Mesenchymal stem cell (in vitro differentiated cells and primary cell): ENCODE measurements at regions not wholly inside any gene's neighbourhood (a gene's known extent, or its start where the extent isn't known, plus 50 kb on each side); places are given as distances from the start of the nearest gene placed in this dataset.

Experiments
- DNase-seq: peaks from one replicate; pipeline ENCODE4 v3.0.0-alpha.2; 2013
- H2AFZ ChIP-seq: one replicate; pipeline ENCODE4 v1.6.1; 2013; ENCODE audit warnings: low read depth, mild to moderate bottlenecking, control low read depth, inconsistent platforms, low read length, moderate library complexity
- H2AK5ac ChIP-seq: 2 replicates; pipeline ENCODE4 v1.6.1; 2013; ENCODE audit warnings: low read length, moderate library complexity, mild to moderate bottlenecking, inconsistent platforms; ENCODE audit not compliant: severe bottlenecking
- H2BK120ac ChIP-seq: one replicate; pipeline ENCODE4 v1.6.1; 2013; ENCODE audit warnings: low read depth, mild to moderate bottlenecking, inconsistent platforms, low read length, moderate library complexity
- H2BK12ac ChIP-seq, 2 experiments: one replicate each; pipeline ENCODE4 v1.6.1; 2013; ENCODE audit warnings: inconsistent platforms in 2 of 2, low read length in 2 of 2, mild to moderate bottlenecking in 2 of 2, moderate library complexity in 2 of 2, control low read depth in 1 of 2
- H2BK15ac ChIP-seq: one replicate; pipeline ENCODE4 v1.6.1; 2013; ENCODE audit warnings: mild to moderate bottlenecking, low read depth, inconsistent platforms; ENCODE audit not compliant: poor library complexity, severe bottlenecking
- H2BK5ac ChIP-seq: 2 replicates; pipeline ENCODE4 v1.6.1; 2013; ENCODE audit warnings: low read depth, mild to moderate bottlenecking, low read length, control low read depth, inconsistent platforms; ENCODE audit not compliant: poor library complexity, severe bottlenecking
- H3K14ac ChIP-seq, 2 experiments: one replicate each; pipeline ENCODE4 v1.6.1; 2013; ENCODE audit warnings: inconsistent platforms in 2 of 2, low read length in 2 of 2, control low read depth in 1 of 2, mild to moderate bottlenecking in 1 of 2, moderate library complexity in 1 of 2
- H3K18ac ChIP-seq, 2 experiments: one replicate each; pipeline ENCODE4 v1.6.1; 2013; ENCODE audit warnings: inconsistent platforms in 2 of 2, low read length in 2 of 2, control low read depth in 1 of 2, low read depth in 1 of 2, mild to moderate bottlenecking in 1 of 2
- H3K23ac ChIP-seq, 2 experiments: one replicate each; pipeline ENCODE4 v1.6.1; 2013; ENCODE audit warnings: inconsistent platforms in 2 of 2, low read length in 2 of 2, mild to moderate bottlenecking in 2 of 2, moderate library complexity in 2 of 2, control low read depth in 1 of 2
- H3K27ac ChIP-seq: 2 replicates; pipeline ENCODE4 v1.5.1; 2013; ENCODE audit warnings: mild to moderate bottlenecking, moderate library complexity, low read length, control low read depth, inconsistent platforms; ENCODE audit not compliant: poor library complexity, severe bottlenecking
- H3K27me3 ChIP-seq, 2 experiments: 2 replicates each; pipeline versions ENCODE4 v1.6.1 to v1.7.0; 2013; ENCODE audit warnings: low read length in 2 of 2, mild to moderate bottlenecking in 2 of 2, moderate library complexity in 2 of 2, control low read depth in 1 of 2, inconsistent platforms in 1 of 2; ENCODE audit not compliant: control insufficient read depth in 1 of 2, insufficient read depth in 1 of 2
- H3K36me3 ChIP-seq, 2 experiments: 2 replicates each; pipeline versions ENCODE4 v1.6.1 to v1.7.0; 2013; ENCODE audit warnings: low read length in 2 of 2, control low read depth in 1 of 2, inconsistent platforms in 1 of 2, low read depth in 1 of 2, mild to moderate bottlenecking in 1 of 2; ENCODE audit not compliant: insufficient read depth in 2 of 2, control insufficient read depth in 1 of 2
- H3K4ac ChIP-seq, 2 experiments: one replicate each; pipeline ENCODE4 v1.6.1; 2013; ENCODE audit warnings: inconsistent platforms in 2 of 2, low read length in 2 of 2, mild to moderate bottlenecking in 2 of 2, moderate library complexity in 2 of 2, control low read depth in 1 of 2, low read depth in 1 of 2
- H3K4me1 ChIP-seq: 2 replicates; pipeline ENCODE4 v1.6.1; 2013; ENCODE audit warnings: low read depth, low read length, control low read depth; ENCODE audit not compliant: control insufficient read depth, insufficient read depth
- H3K4me2 ChIP-seq: 2 replicates; pipeline ENCODE4 v1.6.1; 2013; ENCODE audit warnings: low read length, mild to moderate bottlenecking, inconsistent platforms; ENCODE audit not compliant: poor library complexity, severe bottlenecking
- H3K4me3 ChIP-seq, 2 experiments: 2 replicates each; pipeline versions ENCODE4 v1.5.1 to v1.7.0; 2013; ENCODE audit warnings: low read length in 2 of 2, mild to moderate bottlenecking in 2 of 2, control low read depth in 1 of 2, low read depth in 1 of 2; ENCODE audit not compliant: insufficient read depth in 1 of 2
- H3K79me1 ChIP-seq: replicated peaks from 2 replicates; pipeline ENCODE4 v1.6.1; 2013; ENCODE audit warnings: mild to moderate bottlenecking, control low read depth, low read length, inconsistent platforms; ENCODE audit not compliant: poor library complexity, severe bottlenecking
- H3K9ac ChIP-seq: 2 replicates; pipeline ENCODE4 v1.7.0; 2013; ENCODE audit warnings: mild to moderate bottlenecking, low read length, moderate library complexity
- H3K9me3 ChIP-seq: 2 replicates; pipeline ENCODE4 v1.7.0; 2013; ENCODE audit warnings: mild to moderate bottlenecking, low read length; ENCODE audit not compliant: control insufficient read depth
- H4K8ac ChIP-seq: one replicate; pipeline ENCODE4 v1.6.1; 2013; ENCODE audit warnings: inconsistent platforms, mild to moderate bottlenecking, low read length, moderate library complexity
- H4K91ac ChIP-seq: one replicate; pipeline ENCODE4 v1.6.1; 2013; ENCODE audit warnings: mild to moderate bottlenecking, low read length, inconsistent platforms
- WGBS: methylation state at CpG from one replicate; pipeline ENCODE4 v1.1.7; 2013; ENCODE audit warnings: mixed read lengths; 5-methylcytosine and 5-hydroxymethylcytosine counted together

- H3K9me3 ChIP-seq = no peaks in the 10 kb centered on the region
- no peaks in the 10 kb centered on the region for H3K27me3 ChIP-seq
- H2BK12ac ChIP-seq = peak overlapping the region in 1 of 2 experiments; percentile 76
- no peak overlapping the region for H3K9ac ChIP-seq
- no peak overlapping the region for H4K8ac ChIP-seq
- no peak overlapping the region for H3K18ac ChIP-seq
- no peak overlapping the region for H3K4me2 ChIP-seq
- 70% methylated on average over 2 of the region's 2 CpGs for WGBS
- no peak overlapping the region for H2AFZ ChIP-seq
- no peak overlapping the region for H2BK5ac ChIP-seq
- no peak overlapping the region for H3K4ac ChIP-seq
- H3K4me1 ChIP-seq = peaks cover 1% of the 10 kb centered on the region
- H2BK120ac ChIP-seq = no peak overlapping the region
- H2AK5ac ChIP-seq = peak overlapping the region; percentile 25
- H3K14ac ChIP-seq = no peak overlapping the region
- H3K79me1 ChIP-seq = no peaks in the 10 kb centered on the region
- DNase-seq = peak; percentile 48
- no peaks in the 10 kb centered on the region for H3K36me3 ChIP-seq
- H3K23ac ChIP-seq = no peak overlapping the region
- no peak overlapping the region for H3K27ac ChIP-seq
- H2BK15ac ChIP-seq = no peak overlapping the region
- no peak overlapping the region for H3K4me3 ChIP-seq
- H4K91ac ChIP-seq = no peak overlapping the region
Measured at GRCh38 chr12:91986084-91986483, 159.6 kb downstream of the BTG1 start.

DNA sequence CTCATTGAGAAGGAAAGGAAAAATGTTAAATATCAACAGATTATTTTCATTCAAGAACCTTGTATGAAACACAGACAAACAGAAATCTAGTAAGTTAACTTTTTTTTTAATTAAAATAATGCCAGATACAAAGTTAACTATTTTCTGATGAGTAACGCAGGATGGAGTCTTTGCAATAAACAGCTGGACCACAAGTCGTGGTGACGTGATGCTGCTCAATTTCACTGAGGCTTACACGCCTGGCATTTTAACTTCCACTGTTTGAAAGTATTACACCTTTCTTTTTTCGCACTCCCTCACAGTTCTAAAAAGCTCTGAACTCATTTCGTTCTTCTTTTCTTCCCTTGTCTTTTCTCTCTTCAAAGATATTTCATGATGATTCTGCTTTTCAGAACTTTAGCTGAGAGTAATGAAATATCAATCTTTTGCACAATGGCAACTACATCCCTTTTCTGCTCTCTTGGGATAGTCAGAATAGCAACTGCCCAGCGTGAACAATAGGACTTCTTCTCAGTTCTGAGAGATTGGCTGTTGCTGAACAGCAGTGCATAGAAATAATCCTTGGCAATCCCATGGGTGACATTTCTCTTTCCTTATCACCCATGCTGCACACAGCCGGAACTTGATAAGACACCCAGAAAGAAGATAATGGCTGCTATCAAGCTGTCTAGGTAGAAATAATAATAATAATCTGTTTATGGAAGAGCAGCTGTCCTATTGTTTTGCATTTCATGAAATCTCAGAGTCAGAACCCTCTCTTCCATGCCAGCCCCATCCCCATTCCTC lies 160.5 kb downstream of the BTG1 start:
- H3K18ac ChIP-seq = no peak overlapping the region

DNA sequence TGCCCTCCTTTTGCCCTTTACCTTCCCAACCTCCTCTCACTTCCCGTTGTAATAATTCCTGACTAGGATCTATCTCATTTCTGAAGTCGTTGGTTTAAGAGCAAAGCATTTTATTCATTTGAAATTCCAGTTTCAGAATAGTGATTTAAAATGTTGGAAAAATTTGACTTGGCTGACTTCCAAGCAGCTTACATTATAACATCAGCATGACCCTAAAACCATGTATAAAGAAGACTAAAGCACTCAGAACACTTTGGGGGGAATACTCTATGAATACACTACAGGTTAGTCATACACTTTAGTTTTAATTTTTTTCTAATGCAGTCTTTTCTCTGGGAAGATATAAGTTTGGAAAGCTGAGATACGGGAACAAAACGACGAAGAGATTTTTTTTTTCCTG lies 161.1 kb downstream of the BTG1 start:
- no peaks in the 10 kb centered on the region for H3K36me3 ChIP-seq
- no peak overlapping the region for H4K8ac ChIP-seq

More for the DNA sequence above, 160.5 kb downstream of the BTG1 start:
- Histone ChIP-seq H4K91ac (no peak overlapping the region), H3K9ac (peak overlapping the region; percentile 79), H2BK120ac (no peak overlapping the region), H2BK15ac (no peak overlapping the region), H3K4ac (no peak overlapping the region), H2BK12ac (no peak overlapping the region), H3K4me2 (no peak overlapping the region), H3K79me1 (no peaks in the 10 kb centered on the region), H3K4me1 (peaks cover 1% of the 10 kb centered on the region), H2AFZ (no peak overlapping the region), H3K27me3 (no peaks in the 10 kb centered on the region), H3K9me3 (no peaks in the 10 kb centered on the region), H3K36me3 (no peaks in the 10 kb centered on the region), H3K14ac (no peak overlapping the region), H2BK5ac (no peak overlapping the region), H2AK5ac (no peak overlapping the region), H3K23ac (no peak overlapping the region), H3K4me3 (peak overlapping the region in 1 of 2 experiments; percentile 43), H4K8ac (no peak overlapping the region), H3K27ac (no peak overlapping the region)
- peak; percentile 48 for DNase-seq
- WGBS = 68% methylated on average over 7 of the region's 8 CpGs

GRCh38 chr12:91983935-91984334 lies 161.7 kb downstream of the BTG1 start:
- H3K23ac ChIP-seq = no peak overlapping the region
- no peak overlapping the region for H3K4me2 ChIP-seq
- H3K4ac ChIP-seq = no peak overlapping the region
- H3K27me3 ChIP-seq = no peaks in the 10 kb centered on the region
- DNase-seq = no peak
- no peak overlapping the region for H2BK12ac ChIP-seq
- no peaks in the 10 kb centered on the region for H3K9me3 ChIP-seq
- no peak overlapping the region for H2AK5ac ChIP-seq
- H2BK120ac ChIP-seq = no peak overlapping the region
- no peak overlapping the region for H2BK5ac ChIP-seq
- WGBS = 82% methylated on average over 1 of the region's 3 CpGs
- H3K4me3 ChIP-seq = no peak overlapping the region
- H4K91ac ChIP-seq = no peak overlapping the region
- no peak overlapping the region for H2AFZ ChIP-seq
- no peaks in the 10 kb centered on the region for H3K79me1 ChIP-seq
- H3K4me1 ChIP-seq = peaks cover 2% of the 10 kb centered on the region
- H4K8ac ChIP-seq = no peak overlapping the region
- H3K14ac ChIP-seq = no peak overlapping the region
- H3K18ac ChIP-seq = no peak overlapping the region
- H3K36me3 ChIP-seq = no peaks in the 10 kb centered on the region
- H2BK15ac ChIP-seq = no peak overlapping the region
- no peak overlapping the region for H3K9ac ChIP-seq
- no peak overlapping the region for H3K27ac ChIP-seq

More for the DNA sequence above, 161.1 kb downstream of the BTG1 start:
- H3K4me2 ChIP-seq = no peak overlapping the region
- no peak overlapping the region for H2BK120ac ChIP-seq
- H3K4ac ChIP-seq = no peak overlapping the region
- no peak overlapping the region for H2BK5ac ChIP-seq
- no peak for DNase-seq
- no peak overlapping the region for H3K18ac ChIP-seq
- H3K23ac ChIP-seq = no peak overlapping the region
- H4K91ac ChIP-seq = no peak overlapping the region
- H3K4me1 ChIP-seq = peaks cover 1% of the 10 kb centered on the region
- peak overlapping the region; percentile 79 for H3K9ac ChIP-seq
- H3K4me3 ChIP-seq = peak overlapping the region in 1 of 2 experiments; percentile 43
- H2BK15ac ChIP-seq = no peak overlapping the region
- no peak overlapping the region for H2AFZ ChIP-seq
- no peak overlapping the region for H2AK5ac ChIP-seq
- no peaks in the 10 kb centered on the region for H3K9me3 ChIP-seq
- no peaks in the 10 kb centered on the region for H3K79me1 ChIP-seq
- H3K27me3 ChIP-seq = no peaks in the 10 kb centered on the region
- H2BK12ac ChIP-seq = peak overlapping the region in 1 of 2 experiments; percentile 83
- no peak overlapping the region for H3K14ac ChIP-seq
- WGBS = no CpG with 5 or more reads among the region's 5 CpGs
- no peak overlapping the region for H3K27ac ChIP-seq
